A549 (cell line): ENCODE measurements at regions not wholly inside any gene's neighbourhood (a gene's known extent, or its start where the extent isn't known, plus 50 kb on each side); places are given as distances from the start of the nearest gene placed in this dataset.

Experiments
- HDAC2 ChIP-seq: fragments of 200-600 bp; sonication (generic); IDR thresholded peaks from 2 replicates; pipeline ENCODE4 v1.6.1; 2016
- MYC ChIP-seq: IDR thresholded peaks from 2 replicates; pipeline ENCODE4 v1.6.1; 2012; ENCODE audit warnings: mild to moderate bottlenecking, inconsistent platforms, low read length, improper control_type of control experiment, borderline replicate concordance
- POLR2A ChIP-seq: IDR thresholded peaks from 2 replicates; pipeline ENCODE4 v1.6.1; 2012; ENCODE audit warnings: mild to moderate bottlenecking, low read length
- RNF2 ChIP-seq: fragments of 200-600 bp; sonication (generic); IDR thresholded peaks from 2 replicates; pipeline ENCODE4 v1.6.1; 2016; ENCODE audit warnings: low read depth, mild to moderate bottlenecking, antibody characterized with exemption, moderate library complexity, borderline replicate concordance
- TF ChIP-seq, protein P1 (sequence below): fragments of >200 bp; sonication (Bioruptor Twin); formaldehyde crosslinking; IDR thresholded peaks from 3 replicates; pipeline ENCODE4 v1.5.1; 2016
- TF ChIP-seq, protein P2 (sequence below): IDR thresholded peaks from 2 replicates; pipeline ENCODE4 v1.6.1; 2012

DNA sequence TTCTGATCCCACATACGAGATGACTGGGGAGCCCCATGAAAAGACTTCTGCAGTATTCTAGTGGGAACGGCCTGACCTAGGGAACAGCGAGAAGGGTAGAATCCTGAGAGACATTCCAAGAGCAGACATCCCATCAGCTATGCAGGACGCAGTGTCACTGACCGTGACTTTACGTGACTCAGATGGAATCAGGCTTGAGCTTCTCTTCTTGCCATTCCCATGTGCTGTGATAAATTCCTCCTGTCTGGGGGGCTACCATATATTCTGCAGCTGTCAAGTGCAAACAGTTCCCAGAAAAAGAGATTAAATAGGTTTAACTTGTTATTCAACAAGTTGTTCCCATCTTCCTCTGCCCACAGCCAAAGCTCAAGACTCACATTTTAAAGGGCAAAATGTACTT, 73.1 kb upstream of the PDE1C start:
- TF ChIP-seq POLR2A (no peak), HDAC2 (no peak), RNF2 (no peak), MYC (no peak)
- TF ChIP-seq, protein P1, sequence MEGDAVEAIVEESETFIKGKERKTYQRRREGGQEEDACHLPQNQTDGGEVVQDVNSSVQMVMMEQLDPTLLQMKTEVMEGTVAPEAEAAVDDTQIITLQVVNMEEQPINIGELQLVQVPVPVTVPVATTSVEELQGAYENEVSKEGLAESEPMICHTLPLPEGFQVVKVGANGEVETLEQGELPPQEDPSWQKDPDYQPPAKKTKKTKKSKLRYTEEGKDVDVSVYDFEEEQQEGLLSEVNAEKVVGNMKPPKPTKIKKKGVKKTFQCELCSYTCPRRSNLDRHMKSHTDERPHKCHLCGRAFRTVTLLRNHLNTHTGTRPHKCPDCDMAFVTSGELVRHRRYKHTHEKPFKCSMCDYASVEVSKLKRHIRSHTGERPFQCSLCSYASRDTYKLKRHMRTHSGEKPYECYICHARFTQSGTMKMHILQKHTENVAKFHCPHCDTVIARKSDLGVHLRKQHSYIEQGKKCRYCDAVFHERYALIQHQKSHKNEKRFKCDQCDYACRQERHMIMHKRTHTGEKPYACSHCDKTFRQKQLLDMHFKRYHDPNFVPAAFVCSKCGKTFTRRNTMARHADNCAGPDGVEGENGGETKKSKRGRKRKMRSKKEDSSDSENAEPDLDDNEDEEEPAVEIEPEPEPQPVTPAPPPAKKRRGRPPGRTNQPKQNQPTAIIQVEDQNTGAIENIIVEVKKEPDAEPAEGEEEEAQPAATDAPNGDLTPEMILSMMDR, result no peak
- TF ChIP-seq, protein P2, sequence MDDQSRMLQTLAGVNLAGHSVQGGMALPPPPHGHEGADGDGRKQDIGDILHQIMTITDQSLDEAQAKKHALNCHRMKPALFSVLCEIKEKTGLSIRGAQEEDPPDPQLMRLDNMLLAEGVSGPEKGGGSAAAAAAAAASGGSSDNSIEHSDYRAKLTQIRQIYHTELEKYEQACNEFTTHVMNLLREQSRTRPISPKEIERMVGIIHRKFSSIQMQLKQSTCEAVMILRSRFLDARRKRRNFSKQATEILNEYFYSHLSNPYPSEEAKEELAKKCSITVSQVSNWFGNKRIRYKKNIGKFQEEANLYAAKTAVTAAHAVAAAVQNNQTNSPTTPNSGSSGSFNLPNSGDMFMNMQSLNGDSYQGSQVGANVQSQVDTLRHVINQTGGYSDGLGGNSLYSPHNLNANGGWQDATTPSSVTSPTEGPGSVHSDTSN, result no peak
